ENCODE measurements at regions not wholly inside any gene's neighbourhood (a gene's known extent, or its start where the extent isn't known, plus 50 kb on each side); places are given as distances from the start of the nearest gene placed in this dataset.

DNA sequence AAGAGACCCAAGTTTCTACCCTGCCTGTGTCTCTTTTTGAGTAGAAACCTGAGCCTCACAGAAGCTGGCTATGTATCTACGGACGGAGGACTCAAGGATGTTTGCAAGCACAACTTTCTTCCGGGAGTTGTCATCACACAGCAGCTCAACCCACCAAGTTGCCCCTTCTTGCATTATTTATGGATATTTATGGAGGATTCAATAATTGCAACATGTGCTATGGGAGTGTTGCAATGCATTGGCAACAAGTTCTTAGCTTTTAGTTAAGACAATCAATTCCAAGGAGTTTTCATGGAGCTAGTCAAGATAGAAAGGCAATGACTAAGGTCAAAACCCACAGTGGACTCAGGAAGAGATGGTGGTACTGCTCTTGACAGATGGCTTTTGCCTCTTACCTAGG lies 336.9 kb downstream of the ENC1 start:
- no peak for FAIRE-seq

More for the DNA sequence above, 336.9 kb downstream of the ENC1 start:
- Histone ChIP-seq H2AK5ac (ENCODE audit: low read depth, low read length) (no peak overlapping the region), H3K4me1 (replicated peaks in 1 of 4; ENCODE audit: control insufficient read depth in 3 of 4, insufficient read depth in 4 of 4, low read length in 3 of 4) (no peaks in the 10 kb centered on the region), H2BK120ac (replicated peaks; ENCODE audit: low read depth, low read length) (no peak overlapping the region), H3K27me3 (replicated peaks in 1 of 4; ENCODE audit: control insufficient read depth in 3 of 4, extremely low read depth in 1 of 4, insufficient read depth in 3 of 4, low read length in 3 of 4) (no peaks in the 10 kb centered on the region; a peak in 1 of 7 replicates), H3K56ac (replicated peaks; ENCODE audit: insufficient read length, low read depth, low read length) (no peak overlapping the region), H3K23ac (ENCODE audit: insufficient read length) (no peak overlapping the region), H2BK12ac (ENCODE audit: low read depth, low read length) (no peak overlapping the region), H3K27ac (ENCODE audit: low read depth, low read length) (no peak overlapping the region), H3K4me3 (ENCODE audit: extremely low read depth in 1 of 4, insufficient read depth in 2 of 4, low read depth in 3 of 4, low read length in 4 of 4) (no peak overlapping the region), H3K4me2 (ENCODE audit: insufficient read depth in 1 of 2, low read depth in 2 of 2, low read length in 2 of 2) (no peak overlapping the region), H3K4ac (replicated peaks; ENCODE audit: insufficient read length, low read depth, low read length) (no peak overlapping the region), H4K91ac (replicated peaks; ENCODE audit: insufficient read length, low read length) (no peak overlapping the region), H3K23me2 (ENCODE audit: low read depth, low read length) (no peaks in the 10 kb centered on the region; the same call in 1 of the 2 replicates), H3K9ac (replicated peaks in 1 of 4; ENCODE audit: extremely low read depth in 1 of 4, low read depth in 3 of 4, low read length in 3 of 4) (no peak overlapping the region), H2BK15ac (ENCODE audit: low read length) (no peak overlapping the region), H3K14ac (ENCODE audit: insufficient read length) (no peak overlapping the region), H3K18ac (ENCODE audit: extremely low read depth, low read length) (no peak overlapping the region), H2BK20ac (ENCODE audit: low read length) (no peak overlapping the region), H3K79me2 (ENCODE audit: control insufficient read depth in 1 of 2, insufficient read depth in 2 of 2, low read length in 2 of 2) (no peaks in the 10 kb centered on the region), H4K20me1 (replicated peaks in 1 of 2; ENCODE audit: control insufficient read depth in 1 of 2, insufficient read depth in 2 of 2, low read length in 2 of 2) (no peaks in the 10 kb centered on the region), H3K79me1 (ENCODE audit: low read depth, low read length) (no peaks in the 10 kb centered on the region), H4K8ac (ENCODE audit: extremely low read depth, insufficient read depth, low read length) (no peak overlapping the region), H2BK5ac (ENCODE audit: low read depth, low read length) (no peak overlapping the region), H2AFZ (ENCODE audit: low read length) (no peak overlapping the region), H3K9me3 (ENCODE audit: insufficient read depth in 2 of 2, low read depth in 1 of 2, low read length in 1 of 2) (no peaks in the 10 kb centered on the region), H4K5ac (ENCODE audit: insufficient read length, low read depth, low read length) (no peak overlapping the region), H3K36me3 (ENCODE audit: control insufficient read depth in 2 of 4, insufficient read depth in 4 of 4, low read length in 3 of 4) (no peaks in the 10 kb centered on the region)
- WGBS, 2 experiments (ENCODE audit: extremely low coverage in 1 of 2, insufficient coverage in 1 of 2, insufficient read length in 1 of 2, insufficient replicate concordance in 2 of 2, low coverage in 1 of 2, low lambda C conversion rate in 2 of 2, missing lambda C conversion rate in 1 of 2) = 95% methylated on average over 3 of the region's 3 CpGs; no CpG with 5 or more reads in 1 of the 2 experiments
- DNase-seq (ENCODE audit: low read depth in 1 of 2, low spot score in 2 of 2) = no peak
- POLR2A ChIA-PET (ENCODE audit: partially characterized antibody) = interaction anchor here (0.6 kb wide), 1 partner anchor 927 kb away, joined by 4 read pairs; no protein-coding TSS in a partner anchor
- no peak for TF ChIP-seq TAF7 (optimal IDR thresholded peaks at IDR 0.05; ENCODE audit: borderline replicate concordance, low read depth, low read length)
- no peak for TF ChIP-seq KDM1A (IDR thresholded peaks at IDR 0.05; ENCODE audit: borderline replicate concordance, low read length)
- no peak for TF ChIP-seq EP300 (IDR thresholded peaks at IDR 0.05; ENCODE audit: borderline replicate concordance in 1 of 2, low read depth in 2 of 2, low read length in 2 of 2)
- TF ChIP-seq KDM5A (IDR thresholded peaks at IDR 0.05; ENCODE audit: low read length) = no peak
- TF ChIP-seq CEBPB (IDR thresholded peaks at IDR 0.05; ENCODE audit: low read depth, low read length) = no peak
- no peak for TF ChIP-seq JUND (IDR thresholded peaks at IDR 0.05; ENCODE audit: low read length)
- TF ChIP-seq CREB1 (IDR thresholded peaks at IDR 0.05) = no peak
- TF ChIP-seq CBX8 (IDR thresholded peaks at IDR 0.05; ENCODE audit: borderline replicate concordance, low read depth, low read length) = no peak
- no peak for TF ChIP-seq SAP30 (IDR thresholded peaks at IDR 0.05; ENCODE audit: insufficient read depth, insufficient replicate concordance, low read length)
- no peak for TF ChIP-seq GTF2F1 (IDR thresholded peaks at IDR 0.05; ENCODE audit: borderline replicate concordance, low read depth, low read length)
- TF ChIP-seq TAF1 (IDR thresholded peaks at IDR 0.05; ENCODE audit: low read depth, low read length) = no peak
- no peak for TF ChIP-seq POU5F1 (IDR thresholded peaks at IDR 0.05; ENCODE audit: low read depth, low read length)
- TF ChIP-seq HDAC6 (IDR thresholded peaks at IDR 0.05; ENCODE audit: low read depth, low read length) = no peak
- no peak for TF ChIP-seq SP1 (IDR thresholded peaks at IDR 0.05; ENCODE audit: low read depth, low read length)
- TF ChIP-seq NRF1 (IDR thresholded peaks at IDR 0.05; ENCODE audit: low read depth, low read length) = no peak
- CTCF ChIA-PET (ENCODE audit: partially characterized antibody) = interaction anchor here (1.1 kb wide), 1 partner anchor 44 kb away, joined by 3 read pairs; no protein-coding TSS in a partner anchor
